ENCODE measurements at regions not wholly inside any gene's neighbourhood (a gene's known extent, or its start where the extent isn't known, plus 50 kb on each side); places are given as distances from the start of the nearest gene placed in this dataset.

GRCh38 chr6:74939721-74940620, 265.9 kb downstream of the COL12A1 start:
- TF ChIP-seq POLR2AphosphoS5 (IDR thresholded peaks at IDR 0.05; ENCODE audit: low read depth, low read length) (no peak), TAF1 (IDR thresholded peaks at IDR 0.05; ENCODE audit: borderline replicate concordance, insufficient read depth, low read length) (no peak), REST (IDR thresholded peaks at IDR 0.05; ENCODE audit: insufficient read depth in 1 of 2, low read depth in 2 of 2, low read length in 2 of 2) (no peak), FOXP2 (optimal IDR thresholded peaks at IDR 0.05; ENCODE audit: borderline replicate concordance, extremely low read depth, extremely low read length, insufficient read depth) (no peak)

Measured in PFSK-1 (cell line).